HepG2 (cell line): ENCODE measurements at regions not wholly inside any gene's neighbourhood (a gene's known extent, or its start where the extent isn't known, plus 50 kb on each side); places are given as distances from the start of the nearest gene placed in this dataset.

Experiments used
- ATAC-seq: fragments of 200-7000 bp; cut with Tn5 transposase; 3 replicates; pipeline ENCODE4 v1.9.1; 2020; ENCODE audit warnings: mild to moderate bottlenecking, moderate library complexity
- BruUV-seq: library from RNA; stranded (reverse); fragments of 400-500 nt; replicated peaks from 2 replicates; lab custom pipeline; 2021; lab: Mats Ljungman, UMichigan
- CTCF ChIA-PET: fragments of 300-600 bp; formaldehyde crosslinking; extraction: SDS; loops from one replicate; lab custom pipeline; 2021; ENCODE audit warnings: low total read pairs, inconsistent platforms, low intra/inter-chr PET ratio; lab: Yijun Ruan, JAX
- POLR2A ChIA-PET: fragments of 350-600 bp; sonication (Branson Sonifier 250); formaldehyde crosslinking; loops from one replicate; lab custom pipeline; 2020; ENCODE audit warnings: antibody characterized with exemption, inconsistent platforms; lab: Yijun Ruan, JAX
- DNase-seq: peaks from one replicate; pipeline ENCODE4 v3.0.0-alpha.2; 2015; ENCODE audit warnings: low spot score
- FAIRE-seq: peaks from 3 replicates; lab custom pipeline; 2011; peaks lifted over from hg19 to GRCh38; lab: Jason Lieb, UNC
- H2AFZ ChIP-seq: one replicate; pipeline ENCODE4 v1.6.1; 2011; ENCODE audit warnings: low read length, inconsistent platforms
- H3K27ac ChIP-seq: fragments of 300-600 bp; 3 replicates; pipeline ENCODE4 v1.8.0; 2011; ENCODE audit warnings: mixed run types, mild to moderate bottlenecking, mixed read lengths, low read length, inconsistent platforms; ENCODE audit not compliant: insufficient read depth; ENCODE audit errors: extremely low read length
- H3K27me3 ChIP-seq, 2 experiments: fragments of 200-600 bp in 1 of 2; 2 replicates in 1 of 2; 3 replicates in 1 of 2; pipeline versions ENCODE4 v1.6.0 to v1.8.0; 2011; ENCODE audit warnings: low read length in 2 of 2, mild to moderate bottlenecking in 2 of 2, moderate library complexity in 2 of 2, inconsistent platforms in 1 of 2; ENCODE audit not compliant: insufficient read depth in 2 of 2, control insufficient read depth in 1 of 2
- H3K36me3 ChIP-seq, 2 experiments: fragments of 200-600 bp in 1 of 2; replicated peaks in 1 of 2; 2 replicates in 1 of 2; 3 replicates in 1 of 2; pipeline versions ENCODE4 v1.5.1 to v1.8.0; 2011; ENCODE audit warnings: low read length in 2 of 2, inconsistent platforms in 1 of 2; ENCODE audit not compliant: insufficient read depth in 2 of 2, control insufficient read depth in 1 of 2
- H3K4me1 ChIP-seq: 2 replicates; pipeline ENCODE4 v1.5.1; 2012; ENCODE audit warnings: low read length, inconsistent platforms; ENCODE audit not compliant: insufficient read depth
- H3K4me2 ChIP-seq: 2 replicates; pipeline ENCODE4 v1.6.0; 2011; ENCODE audit warnings: low read depth, low read length, inconsistent platforms
- H3K4me3 ChIP-seq, 3 experiments: fragments of 200-600 bp in 1 of 3; sonication (generic), shearing (Covaris generic) in 1 of 3; replicated peaks in 1 of 3; 2 replicates each; pipeline ENCODE4 v1.5.1; 2011 to 2016; ENCODE audit warnings: low read length in 3 of 3, inconsistent platforms in 2 of 3, low read depth in 2 of 3, mild to moderate bottlenecking in 2 of 3, control low read depth in 1 of 3, mixed read lengths in 1 of 3; ENCODE audit not compliant: insufficient read depth in 1 of 3
- H3K79me2 ChIP-seq: one replicate; pipeline ENCODE4 v1.6.1; 2011; ENCODE audit warnings: low read length, inconsistent platforms; ENCODE audit not compliant: insufficient read depth
- H3K9ac ChIP-seq: 2 replicates; pipeline ENCODE4 v1.6.0; 2011; ENCODE audit warnings: mild to moderate bottlenecking, low read depth, low read length, inconsistent platforms; ENCODE audit not compliant: insufficient read depth
- H3K9me3 ChIP-seq: 2 replicates; pipeline ENCODE4 v1.5.1; 2012; ENCODE audit warnings: mild to moderate bottlenecking, low read length
- H4K20me1 ChIP-seq: 2 replicates; pipeline ENCODE4 v1.6.0; 2011; ENCODE audit warnings: inconsistent platforms, mild to moderate bottlenecking, low read length, moderate library complexity; ENCODE audit not compliant: insufficient read depth
- ATF3 ChIP-seq: sonication (generic); formaldehyde crosslinking; IDR thresholded peaks from 2 replicates; pipeline ENCODE4 v1.4.0; 2020; ENCODE audit warnings: missing genetic modification reagents
- CTCF ChIP-seq: sonication (generic); formaldehyde crosslinking; IDR thresholded peaks from 2 replicates; pipeline ENCODE4 v1.5.0; 2020; ENCODE audit warnings: mild to moderate bottlenecking, missing genetic modification reagents, moderate library complexity
- DR1 ChIP-seq: sonication (generic); formaldehyde crosslinking; IDR thresholded peaks from 2 replicates; pipeline ENCODE4 v1.8.0; 2021; ENCODE audit warnings: mild to moderate bottlenecking, missing genetic modification reagents, inconsistent platforms
- ISL2 ChIP-seq: sonication (generic); formaldehyde crosslinking; IDR thresholded peaks from 2 replicates; pipeline ENCODE4 v1.5.0; 2020; ENCODE audit warnings: missing genetic modification reagents
- NPAS2 ChIP-seq: sonication (generic); formaldehyde crosslinking; IDR thresholded peaks from 2 replicates; pipeline ENCODE4 v1.8.0; 2022; ENCODE audit warnings: mild to moderate bottlenecking, missing genetic modification reagents, borderline replicate concordance
- NR2F1 ChIP-seq, 2 experiments: fragments of 450-650 bp in 1 of 2; formaldehyde crosslinking in 1 of 2; IDR thresholded peaks; 2 replicates each; pipeline versions ENCODE4 v1.5.0 to v1.6.1; 2016 to 2020; ENCODE audit warnings: mild to moderate bottlenecking in 1 of 2, missing compliant biosample characterization in 1 of 2, missing genetic modification reagents in 1 of 2, moderate library complexity in 1 of 2
- NR2F2 ChIP-seq: IDR thresholded peaks from 2 replicates; pipeline ENCODE4 v1.6.1; 2012; ENCODE audit warnings: low read depth, inconsistent platforms, borderline replicate concordance
- SETDB1 ChIP-seq: sonication (generic); formaldehyde crosslinking; IDR thresholded peaks from 2 replicates; pipeline ENCODE4 v1.5.1; 2020; ENCODE audit warnings: missing genetic modification reagents, mild to moderate bottlenecking, borderline replicate concordance
- SNAPC2 ChIP-seq: sonication (generic); formaldehyde crosslinking; IDR thresholded peaks from 2 replicates; pipeline ENCODE4 v1.8.1; 2022; ENCODE audit warnings: mild to moderate bottlenecking, missing genetic modification reagents
- SP1 ChIP-seq, 2 experiments: fragments of 450-650 bp in 1 of 2; sonication (generic) in 1 of 2; formaldehyde crosslinking in 1 of 2; IDR thresholded peaks; 2 replicates each; pipeline versions ENCODE4 v1.4.0 to v1.6.1; 2016 to 2020; ENCODE audit warnings: missing genetic modification reagents in 1 of 2
- ZBTB25 ChIP-seq: IDR thresholded peaks from 2 replicates; pipeline ENCODE4 v1.6.1; 2018; ENCODE audit warnings: missing genetic modification reagents
- ZBTB7A ChIP-seq: sonication (generic); formaldehyde crosslinking; IDR thresholded peaks from 2 replicates; pipeline ENCODE4 v1.8.0; 2022; ENCODE audit warnings: mild to moderate bottlenecking, missing genetic modification reagents
- ZNF34 ChIP-seq: sonication (generic); formaldehyde crosslinking; IDR thresholded peaks from 2 replicates; pipeline ENCODE4 v1.4.0; 2020; ENCODE audit warnings: mild to moderate bottlenecking, missing genetic modification reagents, borderline replicate concordance
- ZNF747 ChIP-seq: sonication (generic); formaldehyde crosslinking; IDR thresholded peaks from 2 replicates; pipeline ENCODE4 v1.8.1; 2023; ENCODE audit warnings: missing genetic modification reagents, mild to moderate bottlenecking, borderline replicate concordance
- WGBS: methylation state at CpG from one replicate; pipeline ENCODE4 v1.1.6; 2017; ENCODE audit warnings: low lambda C conversion rate; 5-methylcytosine and 5-hydroxymethylcytosine counted together
- in situ Hi-C: cut with HindIII; loops from 2 replicates; pipeline ENCODE4 v1.10.0; 2017; ENCODE audit warnings: low pct_unique_long_range_greater_than_20kb; ENCODE audit not compliant: extremely low pct_ligation_motif_present
- intact Hi-C: fragments of 100-400 bp; cut with micrococcal nuclease; formaldehyde crosslinking; loops from one replicate; pipeline ENCODE4 v1.10.0; 2022; ENCODE audit not compliant: unreplicated experiment
- TF ChIP-seq, protein P1 (sequence below): fragments of 450-650 bp; IDR thresholded peaks from 2 replicates; pipeline ENCODE4 v1.6.1; 2016
- TF ChIP-seq, protein P2 (sequence below): sonication (generic); formaldehyde crosslinking; IDR thresholded peaks from 2 replicates; pipeline ENCODE4 v1.8.1; 2023; ENCODE audit warnings: missing genetic modification reagents, inconsistent platforms, borderline replicate concordance

- TF ChIP-seq, protein P1, sequence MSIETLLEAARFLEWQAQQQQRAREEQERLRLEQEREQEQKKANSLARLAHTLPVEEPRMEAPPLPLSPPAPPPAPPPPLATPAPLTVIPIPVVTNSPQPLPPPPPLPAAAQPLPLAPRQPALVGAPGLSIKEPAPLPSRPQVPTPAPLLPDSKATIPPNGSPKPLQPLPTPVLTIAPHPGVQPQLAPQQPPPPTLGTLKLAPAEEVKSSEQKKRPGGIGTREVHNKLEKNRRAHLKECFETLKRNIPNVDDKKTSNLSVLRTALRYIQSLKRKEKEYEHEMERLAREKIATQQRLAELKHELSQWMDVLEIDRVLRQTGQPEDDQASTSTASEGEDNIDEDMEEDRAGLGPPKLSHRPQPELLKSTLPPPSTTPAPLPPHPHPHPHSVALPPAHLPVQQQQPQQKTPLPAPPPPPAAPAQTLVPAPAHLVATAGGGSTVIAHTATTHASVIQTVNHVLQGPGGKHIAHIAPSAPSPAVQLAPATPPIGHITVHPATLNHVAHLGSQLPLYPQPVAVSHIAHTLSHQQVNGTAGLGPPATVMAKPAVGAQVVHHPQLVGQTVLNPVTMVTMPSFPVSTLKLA, result no peak
- TF ChIP-seq SP1 (IDR thresholded peaks at IDR 0.05) (no peak), SP1 (CRISPR knock-in tag; IDR thresholded peaks at IDR 0.05) (no peak), DR1 (no peak), NR2F2 (no peak), ATF3 (CRISPR knock-in tag) (no peak), ZNF747 (CRISPR knock-in tag) (no peak), NR2F1 (CRISPR knock-in tag; IDR thresholded peaks at IDR 0.05) (no peak), SETDB1 (CRISPR knock-in tag) (no peak), ZBTB25 (CRISPR knock-in tag) (no peak), ZBTB7A (CRISPR knock-in tag) (no peak), SNAPC2 (CRISPR knock-in tag) (no peak)
- TF ChIP-seq, all 625 proteins: peak for 0
These were observed 104.7 kb downstream of the UTP18 start (continued) for GRCh38 chr17:51365090-51365489.

DNA sequence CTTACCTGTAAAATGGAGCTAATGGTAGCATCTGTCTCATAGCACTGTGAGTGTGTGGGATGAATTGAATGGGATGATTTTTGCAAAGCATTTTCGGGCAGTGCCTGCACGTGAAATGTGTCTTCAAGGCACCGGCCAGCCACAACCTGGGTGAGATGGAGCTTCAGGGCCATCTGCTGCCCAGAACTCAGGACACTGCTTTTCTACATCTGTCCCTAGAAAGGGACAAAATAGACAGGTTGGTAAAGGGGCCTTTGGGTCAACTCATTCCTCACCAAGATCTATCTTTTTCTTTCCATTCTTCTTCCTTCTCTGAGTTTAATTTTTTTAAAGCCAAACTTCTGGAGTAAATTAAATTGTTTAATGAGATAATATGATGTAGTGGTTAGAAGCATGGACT lies 106.5 kb downstream of the UTP18 start:
- no peaks in the 10 kb centered on the region for H3K36me3 ChIP-seq
- in situ Hi-C loops, result no loop called here

More for the DNA sequence above, 106.5 kb downstream of the UTP18 start:
- FAIRE-seq, result no peak
- Histone ChIP-seq H3K79me2 (no peaks in the 10 kb centered on the region), H2AFZ (no peak overlapping the region), H3K9ac (no peak overlapping the region)
- TF ChIP-seq ZNF34 (CRISPR knock-in tag), result no peak
- no peak for TF ChIP-seq ISL2
- TF ChIP-seq, protein P2, sequence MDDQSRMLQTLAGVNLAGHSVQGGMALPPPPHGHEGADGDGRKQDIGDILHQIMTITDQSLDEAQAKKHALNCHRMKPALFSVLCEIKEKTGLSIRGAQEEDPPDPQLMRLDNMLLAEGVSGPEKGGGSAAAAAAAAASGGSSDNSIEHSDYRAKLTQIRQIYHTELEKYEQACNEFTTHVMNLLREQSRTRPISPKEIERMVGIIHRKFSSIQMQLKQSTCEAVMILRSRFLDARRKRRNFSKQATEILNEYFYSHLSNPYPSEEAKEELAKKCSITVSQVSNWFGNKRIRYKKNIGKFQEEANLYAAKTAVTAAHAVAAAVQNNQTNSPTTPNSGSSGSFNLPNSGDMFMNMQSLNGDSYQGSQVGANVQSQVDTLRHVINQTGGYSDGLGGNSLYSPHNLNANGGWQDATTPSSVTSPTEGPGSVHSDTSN (CRISPR knock-in tag), result no peak
- TF ChIP-seq CTCF (CRISPR knock-in tag), result peak; percentile 29
- no peak for TF ChIP-seq ZBTB25 (CRISPR knock-in tag)
- no peak for TF ChIP-seq NPAS2 (CRISPR knock-in tag)
- TF ChIP-seq, all 625 proteins: peak for 1
- intact Hi-C loops, result no loop called here
- H3K27me3 ChIP-seq, result peaks cover 3 to 4% of the 10 kb centered on the region in 2 experiments; a peak in 3 of 5 replicates
- H3K4me3 ChIP-seq, result no peak overlapping the region
- no peaks in the 10 kb centered on the region for H3K9me3 ChIP-seq
- no peaks in the 10 kb centered on the region for H4K20me1 ChIP-seq
- ATAC-seq (no peak), DNase-seq (no peak)
- H3K4me2 ChIP-seq, result no peak overlapping the region
- peaks cover under 1% of the 10 kb centered on the region; the same call in 1 of the 2 replicates for H3K4me1 ChIP-seq
- ChIA-PET CTCF (no interaction called here), POLR2A (no interaction called here)
- BruUV-seq, result no TSS peak
- WGBS, result 3% methylated on average over 3 of the region's 3 CpGs
- H3K27ac ChIP-seq, result no peak overlapping the region
